Ovary (tissue), 3 donors: ENCODE measurements at regions not wholly inside any gene's neighbourhood (a gene's known extent, or its start where the extent isn't known, plus 50 kb on each side); places are given as distances from the start of the nearest gene placed in this dataset.

Source experiments
- CTCF ChIP-seq, 3 donors: fragments of 450-650 bp in 2 of 3; fragments of 200-600 bp in 1 of 3; IDR thresholded peaks; one replicate each; pipeline versions ENCODE4 v1.5.1 to v1.8.0; 2016 to 2022; ENCODE audit warnings: antibody characterized with exemption in 3 of 3, mild to moderate bottlenecking in 1 of 3
- EP300 ChIP-seq: sonication (generic); formaldehyde crosslinking; IDR thresholded peaks from one replicate; pipeline ENCODE4 v1.6.1; 2017; ENCODE audit warnings: antibody characterized with exemption
- POLR2A ChIP-seq: fragments of 450-650 bp; IDR thresholded peaks from one replicate; pipeline ENCODE4 v1.6.1; 2017; ENCODE audit warnings: antibody characterized with exemption, mild to moderate bottlenecking, moderate library complexity
- donor health status: DM: no; HTN: no; CAD: no.

GRCh38 chr1:194044892-194045291, 858.5 kb upstream of the B3GALT2 start:
- TF ChIP-seq POLR2A (no peak), CTCF (IDR thresholded peaks at IDR 0.05) (no peak), EP300 (no peak)
